Thoracic aorta (tissue), 2 donors: ENCODE measurements at regions not wholly inside any gene's neighbourhood (a gene's known extent, or its start where the extent isn't known, plus 50 kb on each side); places are given as distances from the start of the nearest gene placed in this dataset.

Experiments used
- ATAC-seq: fragments of 150-250 bp; one replicate; pipeline ENCODE4 v1.8.0; 2017; ENCODE audit warnings: low read depth; ENCODE audit not compliant: insufficient number of reproducible peaks, low FRiP score
- DNase-seq: peaks from one replicate; pipeline ENCODE4 v3.0.0-alpha.2; 2020; ENCODE audit warnings: low spot score
- H3K27ac ChIP-seq, 2 donors: fragments of 200-600 bp; sonication (generic); 1 replicate in 1 of 2; 2 replicates in 1 of 2; pipeline ENCODE4 v1.5.1; 2016; ENCODE audit warnings: mild to moderate bottlenecking in 2 of 2, moderate library complexity in 2 of 2
- H3K27me3 ChIP-seq: fragments of 200-600 bp; sonication (generic); replicated peaks from 2 replicates; pipeline ENCODE4 v1.6.0; 2016; ENCODE audit warnings: mild to moderate bottlenecking; ENCODE audit not compliant: insufficient read depth
- H3K36me3 ChIP-seq: fragments of 200-600 bp; sonication (generic); one replicate; pipeline ENCODE4 v1.5.1; 2016
- H3K4me1 ChIP-seq, 2 donors: fragments of 200-600 bp; sonication (generic); 1 replicate in 1 of 2; 2 replicates in 1 of 2; pipeline versions ENCODE4 v1.5.1 to v1.6.0; 2016; ENCODE audit warnings: low read depth in 2 of 2, mild to moderate bottlenecking in 1 of 2; ENCODE audit not compliant: control insufficient read depth in 1 of 2
- H3K4me3 ChIP-seq: fragments of 200-600 bp; sonication (generic); 2 replicates; pipeline ENCODE4 v1.5.1; 2016; ENCODE audit warnings: mild to moderate bottlenecking
- H3K9me3 ChIP-seq: fragments of 200-600 bp; sonication (generic); 2 replicates; pipeline ENCODE4 v1.5.1; 2016
- TF ChIP-seq, protein P1 (sequence below): fragments of 200-600 bp; sonication (generic); IDR thresholded peaks from one replicate; pipeline ENCODE4 v1.5.1; 2019; ENCODE audit warnings: antibody characterized with exemption

DNA sequence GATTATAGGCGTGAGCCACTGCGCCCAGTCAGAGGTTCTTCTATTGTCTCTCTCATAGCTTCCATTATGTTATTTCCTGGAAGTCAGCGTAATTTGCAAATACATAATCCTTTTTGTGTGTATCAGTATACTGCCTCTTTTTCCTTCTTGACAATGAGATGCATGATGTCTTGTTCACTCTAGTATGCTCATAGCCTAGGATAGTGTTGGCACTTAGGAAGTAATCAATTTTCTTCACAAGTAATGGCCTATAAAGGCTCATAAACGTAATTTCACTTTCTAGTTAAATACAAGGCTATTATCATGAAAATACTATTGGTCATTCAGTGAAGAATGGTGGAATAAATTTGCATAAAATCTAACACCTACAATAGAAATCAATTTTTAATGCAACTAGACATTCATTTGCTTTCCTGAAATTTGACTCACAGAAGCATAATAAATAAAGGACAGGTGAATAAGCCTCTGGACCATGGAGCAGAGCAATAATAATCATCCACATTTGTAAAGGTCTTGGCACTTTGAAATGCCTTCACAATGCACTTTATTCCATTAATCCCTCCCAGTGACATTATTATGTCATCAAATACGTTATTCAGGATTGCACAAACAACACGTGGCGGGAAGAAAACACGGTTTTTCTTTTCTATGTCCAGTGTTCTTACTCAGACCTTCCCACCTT, 366.9 kb upstream of the BTBD3 start:
- DNase-seq (no peak), ATAC-seq (no peak)
- no peaks in the 10 kb centered on the region for H3K4me1 ChIP-seq
- TF ChIP-seq, protein P1, sequence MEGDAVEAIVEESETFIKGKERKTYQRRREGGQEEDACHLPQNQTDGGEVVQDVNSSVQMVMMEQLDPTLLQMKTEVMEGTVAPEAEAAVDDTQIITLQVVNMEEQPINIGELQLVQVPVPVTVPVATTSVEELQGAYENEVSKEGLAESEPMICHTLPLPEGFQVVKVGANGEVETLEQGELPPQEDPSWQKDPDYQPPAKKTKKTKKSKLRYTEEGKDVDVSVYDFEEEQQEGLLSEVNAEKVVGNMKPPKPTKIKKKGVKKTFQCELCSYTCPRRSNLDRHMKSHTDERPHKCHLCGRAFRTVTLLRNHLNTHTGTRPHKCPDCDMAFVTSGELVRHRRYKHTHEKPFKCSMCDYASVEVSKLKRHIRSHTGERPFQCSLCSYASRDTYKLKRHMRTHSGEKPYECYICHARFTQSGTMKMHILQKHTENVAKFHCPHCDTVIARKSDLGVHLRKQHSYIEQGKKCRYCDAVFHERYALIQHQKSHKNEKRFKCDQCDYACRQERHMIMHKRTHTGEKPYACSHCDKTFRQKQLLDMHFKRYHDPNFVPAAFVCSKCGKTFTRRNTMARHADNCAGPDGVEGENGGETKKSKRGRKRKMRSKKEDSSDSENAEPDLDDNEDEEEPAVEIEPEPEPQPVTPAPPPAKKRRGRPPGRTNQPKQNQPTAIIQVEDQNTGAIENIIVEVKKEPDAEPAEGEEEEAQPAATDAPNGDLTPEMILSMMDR = no peak
- H3K27me3 ChIP-seq = no peaks in the 10 kb centered on the region
- H3K36me3 ChIP-seq = no peaks in the 10 kb centered on the region
- H3K9me3 ChIP-seq = no peaks in the 10 kb centered on the region
- H3K4me3 ChIP-seq = no peak overlapping the region
- no peak overlapping the region for H3K27ac ChIP-seq

DNA sequence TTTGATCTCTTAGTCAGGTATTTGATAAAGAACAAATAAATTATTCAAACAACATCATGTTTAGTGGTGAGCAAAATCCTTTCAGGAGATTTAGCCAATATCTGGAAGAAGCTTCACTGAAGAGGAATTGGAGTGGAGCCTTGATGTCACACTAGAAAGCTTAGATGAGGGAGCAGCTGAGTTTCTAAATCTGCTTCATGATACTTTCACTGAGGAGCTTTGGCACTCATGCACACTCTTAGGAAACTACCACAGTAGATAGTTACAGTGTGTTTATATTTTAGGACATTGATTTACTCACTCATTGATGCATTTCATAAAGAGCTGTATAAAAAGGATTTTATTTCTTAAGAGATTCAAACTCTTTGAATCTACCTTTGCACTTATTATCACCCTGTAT, 366.2 kb upstream of the BTBD3 start:
- Histone ChIP-seq H3K27ac (no peak overlapping the region), H3K4me1 (no peaks in the 10 kb centered on the region), H3K4me3 (no peak overlapping the region), H3K27me3 (no peaks in the 10 kb centered on the region), H3K9me3 (no peaks in the 10 kb centered on the region), H3K36me3 (no peaks in the 10 kb centered on the region)
- TF ChIP-seq, protein P1 = no peak
- ATAC-seq = no peak
- no peak for DNase-seq

DNA sequence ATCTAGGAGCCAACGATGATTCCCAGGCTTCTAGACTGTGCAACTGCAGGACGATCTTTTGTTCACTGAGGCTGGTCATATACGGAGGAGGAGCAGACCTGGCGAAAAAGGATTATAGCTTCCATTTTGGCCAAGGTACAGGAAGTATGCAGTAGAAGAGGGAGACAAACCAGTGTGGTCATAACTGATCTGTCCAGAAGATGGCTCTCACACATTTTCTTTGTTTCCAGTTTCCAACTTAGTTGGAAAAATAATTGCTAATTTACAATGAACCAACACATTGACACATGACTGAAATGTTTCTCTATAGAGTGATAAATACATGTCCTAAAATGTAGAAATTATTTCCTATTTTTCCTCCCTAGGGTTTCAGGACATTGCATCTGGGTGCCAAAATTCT, 364.1 kb upstream of the BTBD3 start:
- TF ChIP-seq, protein P1 = no peak
- H3K4me1 ChIP-seq = no peaks in the 10 kb centered on the region
- H3K36me3 ChIP-seq = no peaks in the 10 kb centered on the region
- H3K4me3 ChIP-seq = no peak overlapping the region
- no peaks in the 10 kb centered on the region for H3K27me3 ChIP-seq
- ATAC-seq (no peak), DNase-seq (no peak)
- no peak overlapping the region for H3K27ac ChIP-seq
- no peaks in the 10 kb centered on the region for H3K9me3 ChIP-seq

DNA sequence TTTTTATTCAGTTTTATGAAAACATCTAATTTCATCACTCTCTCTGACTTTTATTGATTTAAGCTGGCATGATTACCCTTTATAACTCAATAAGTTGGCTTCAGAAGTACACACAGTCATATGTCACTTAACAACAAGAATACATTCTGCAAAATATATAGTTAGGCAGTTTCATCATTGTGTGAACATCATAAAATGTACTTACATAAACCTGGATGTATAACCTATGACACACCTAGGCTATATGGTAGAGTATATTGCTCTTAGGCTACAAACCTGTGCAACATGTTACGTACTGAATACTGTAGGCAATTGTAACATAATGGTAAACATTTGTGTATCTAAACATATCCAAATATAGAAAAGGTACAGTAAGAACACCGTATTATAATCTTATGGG, 362.2 kb upstream of the BTBD3 start:
- Histone ChIP-seq H3K27ac (no peak overlapping the region), H3K4me3 (no peak overlapping the region), H3K27me3 (no peaks in the 10 kb centered on the region), H3K9me3 (no peaks in the 10 kb centered on the region), H3K4me1 (no peaks in the 10 kb centered on the region), H3K36me3 (no peaks in the 10 kb centered on the region)
- no peak for ATAC-seq
- no peak for DNase-seq
- TF ChIP-seq, protein P1 = no peak

DNA sequence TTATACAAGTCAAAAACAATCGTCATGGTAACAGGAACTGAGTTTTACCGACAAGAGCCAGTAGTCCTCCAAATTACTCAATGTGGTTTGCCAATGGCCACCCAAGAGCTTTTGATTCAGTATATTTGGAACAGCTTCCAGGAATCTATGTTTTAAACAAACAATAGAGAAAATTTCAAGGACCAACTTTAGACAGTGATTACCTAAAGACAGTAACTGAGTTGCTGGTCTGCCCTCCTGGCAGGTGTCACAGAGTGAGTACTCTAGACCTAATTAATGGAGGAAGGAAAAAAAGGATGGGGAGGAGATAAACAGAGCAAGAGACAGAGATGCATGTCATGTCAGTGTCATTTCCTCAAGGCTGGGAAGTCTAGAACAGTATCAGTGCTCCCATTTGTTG, 361.3 kb upstream of the BTBD3 start:
- no peak for ATAC-seq
- H3K4me3 ChIP-seq = no peak overlapping the region

More for the DNA sequence above, 361.3 kb upstream of the BTBD3 start:
- TF ChIP-seq, protein P1 = no peak
- no peaks in the 10 kb centered on the region for H3K36me3 ChIP-seq
- H3K27me3 ChIP-seq = no peaks in the 10 kb centered on the region
- DNase-seq = no peak
- no peaks in the 10 kb centered on the region for H3K4me1 ChIP-seq
- H3K9me3 ChIP-seq = no peaks in the 10 kb centered on the region
- no peak overlapping the region for H3K27ac ChIP-seq
